ENCODE measurements at regions not wholly inside any gene's neighbourhood (a gene's known extent, or its start where the extent isn't known, plus 50 kb on each side); places are given as distances from the start of the nearest gene placed in this dataset.

GRCh38 chr9:79925326-79925725, 353.6 kb downstream of the TLE4 start:
- no peak for TF ChIP-seq POLR2AphosphoS5 (IDR thresholded peaks at IDR 0.05; ENCODE audit: low read depth, low read length)
- TF ChIP-seq TAF1 (IDR thresholded peaks at IDR 0.05; ENCODE audit: borderline replicate concordance, insufficient read depth, low read length) = no peak
